ENCODE measurements at regions not wholly inside any gene's neighbourhood (a gene's known extent, or its start where the extent isn't known, plus 50 kb on each side); places are given as distances from the start of the nearest gene placed in this dataset.
A peak's percentile ranks its signal among the peaks of the same experiment; 100 is the strongest.
"Not testable (repeated sequence)": the region's sequence is repeated elsewhere in the genome, so short reads cannot be mapped to it uniquely, and the experiment has no call there.

GRCh38 chr5:4023091-4023752 is 427.6 kb downstream of the IRX1 start:
- ATAC-seq (ENCODE audit: poor library complexity): peak; percentile 68
- intact Hi-C loops (cut with DNase I): no loop called here
- DNase-seq: peak; percentile 76

GRCh38 chr5:4023753-4024335 is 428.2 kb downstream of the IRX1 start:
- DNase-seq (no peak), ATAC-seq (ENCODE audit: poor library complexity) (no peak)
- intact Hi-C loops (cut with DNase I): no loop called here

DNA sequence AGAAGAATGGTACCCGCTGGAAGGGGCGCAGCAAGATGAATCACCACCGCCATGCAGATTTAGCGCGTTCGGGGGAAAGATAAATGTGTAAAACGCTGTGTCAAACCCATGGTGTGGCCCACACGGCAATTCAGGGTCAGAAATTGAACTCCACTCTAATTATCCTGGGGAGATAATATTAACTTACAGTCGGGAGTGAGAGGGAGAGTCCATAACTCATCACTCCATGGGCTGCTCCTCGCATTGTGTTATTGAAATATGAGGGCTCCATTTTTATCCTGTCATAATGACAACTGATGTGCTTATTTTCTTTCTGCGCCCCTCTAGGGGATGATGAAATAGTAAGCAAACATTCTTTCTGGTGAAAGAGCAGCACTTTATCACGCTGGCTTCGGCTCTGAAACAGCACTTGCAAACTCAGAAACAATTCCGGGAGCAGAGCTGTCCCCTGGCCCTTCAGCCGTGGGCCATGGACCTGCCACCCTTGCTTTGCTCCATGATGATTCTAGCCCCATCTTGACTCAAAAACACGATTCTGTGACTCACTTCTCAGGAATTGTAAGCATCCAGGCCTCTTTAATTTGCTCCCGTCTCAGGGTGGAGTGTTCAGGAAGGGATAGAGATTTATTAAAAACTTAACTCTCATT is 431.6 kb downstream of the IRX1 start:
- peak; percentile 51 for ATAC-seq (ENCODE audit: poor library complexity)
- DNase-seq: no peak
- intact Hi-C loops (cut with DNase I): no loop called here

- no peak for DNase-seq
- ATAC-seq (ENCODE audit: poor library complexity): no peak
- intact Hi-C loops (cut with DNase I): no loop called here
These were observed 432.8 kb downstream of the IRX1 start for GRCh38 chr5:4028384-4028783.

- intact Hi-C loops (cut with DNase I); DNase-seq; ATAC-seq (ENCODE audit: poor library complexity): not testable (repeated sequence)
These were observed 437.9 kb downstream of the IRX1 start for GRCh38 chr5:4033546-4033945.

DNA sequence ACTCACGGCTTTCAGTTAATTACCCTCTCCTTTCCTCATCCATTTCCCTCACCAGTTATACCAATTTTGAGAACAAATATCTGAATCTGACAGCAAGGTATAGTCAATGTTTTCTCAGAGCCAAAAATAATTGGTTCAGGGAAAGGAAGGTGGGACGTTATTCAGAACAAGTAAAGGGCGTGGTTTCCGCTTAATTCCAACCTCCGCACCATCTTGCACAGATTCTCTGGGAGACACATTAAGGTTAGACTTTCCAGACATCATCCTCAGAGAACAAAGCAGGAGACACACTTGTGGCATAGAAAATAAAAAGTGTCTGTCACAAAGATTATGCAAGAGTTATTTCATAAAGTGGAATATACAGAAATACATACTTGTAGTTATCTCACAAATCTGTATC is 441.2 kb downstream of the IRX1 start:
- intact Hi-C loops (cut with DNase I): no loop called here
- DNase-seq: no peak
- ATAC-seq (ENCODE audit: poor library complexity): no peak

- intact Hi-C loops (cut with DNase I): no loop called here
- ATAC-seq (ENCODE audit: poor library complexity): no peak
- DNase-seq: no peak
These were observed 443.4 kb downstream of the IRX1 start for GRCh38 chr5:4038994-4039393.

DNA sequence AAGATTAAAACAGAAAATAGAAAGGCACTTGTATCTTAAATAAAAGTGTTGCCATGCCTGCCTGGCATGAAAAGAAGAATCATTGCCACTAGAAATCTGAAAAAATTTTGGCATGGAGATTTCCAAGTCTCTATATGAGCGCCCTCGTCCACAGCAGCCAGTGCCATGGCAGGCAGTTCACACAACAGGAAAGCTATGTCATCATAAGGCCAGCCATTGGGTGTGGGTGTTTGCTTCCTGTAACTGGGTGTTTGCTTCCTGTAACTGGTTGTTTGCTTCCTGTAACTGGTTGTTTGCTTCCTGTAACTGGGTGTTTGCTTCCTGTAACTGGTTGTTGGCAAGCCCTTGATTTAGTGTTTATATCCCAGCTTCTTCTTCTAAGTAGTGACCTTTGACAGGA is 446.7 kb downstream of the IRX1 start:
- peak; percentile 38 for DNase-seq
- intact Hi-C loops (cut with DNase I): no loop called here
- ATAC-seq (ENCODE audit: poor library complexity): peak; percentile 29

- DNase-seq: no peak
- no peak for ATAC-seq (ENCODE audit: poor library complexity)
- intact Hi-C loops (cut with DNase I): no loop called here
These were observed 447.5 kb downstream of the IRX1 start for GRCh38 chr5:4043135-4043534.

DNA sequence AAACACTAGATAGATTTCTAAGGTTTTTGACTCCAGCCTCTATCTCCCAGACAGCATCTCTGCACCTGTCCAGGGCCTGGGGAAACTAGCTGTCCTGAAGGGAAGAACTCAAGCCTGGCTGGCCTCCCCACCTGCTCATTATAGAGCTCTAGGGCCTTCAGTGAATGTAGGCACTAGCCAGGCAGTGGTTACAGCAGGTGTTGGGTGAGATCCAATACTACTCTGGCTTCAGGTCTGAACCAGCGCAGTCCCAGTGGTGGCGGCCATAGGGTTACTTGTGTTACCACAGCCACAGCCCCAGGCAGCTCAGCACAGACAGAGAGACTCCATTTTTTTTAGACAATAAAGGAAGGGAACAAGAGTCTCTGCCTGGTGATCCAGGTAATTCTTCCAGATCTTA is 449.2 kb downstream of the IRX1 start:
- intact Hi-C loops (cut with DNase I): no loop called here
- DNase-seq (no peak), ATAC-seq (ENCODE audit: poor library complexity) (no peak)

GRCh38 chr5:4048398-4048797 is 452.8 kb downstream of the IRX1 start:
- DNase-seq (no peak), ATAC-seq (ENCODE audit: poor library complexity) (peak; percentile 86)
- intact Hi-C loops (cut with DNase I): no loop called here

GRCh38 chr5:4050203-4050602 is 454.6 kb downstream of the IRX1 start:
- ATAC-seq (ENCODE audit: poor library complexity) (no peak), DNase-seq (no peak)
- intact Hi-C loops (cut with DNase I): no loop called here

DNA sequence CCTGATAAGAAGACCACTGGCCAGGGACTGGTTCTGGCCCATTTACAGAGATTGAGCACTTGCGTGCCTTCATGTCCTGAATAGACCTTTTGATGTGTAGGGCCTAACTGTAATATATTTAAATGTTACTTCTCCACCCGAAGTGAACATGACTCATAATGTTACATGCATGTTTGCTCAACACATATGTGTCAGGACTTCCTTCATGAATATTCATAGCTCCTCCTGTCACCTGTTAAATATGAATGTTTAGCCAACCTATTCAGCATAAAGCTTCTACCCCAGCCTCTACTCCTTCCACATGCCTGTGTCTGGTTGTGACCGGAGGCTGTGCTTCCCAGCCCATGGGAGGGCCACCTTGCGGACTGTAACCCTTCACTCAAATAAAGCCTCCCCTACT is 457.5 kb downstream of the IRX1 start:
- DNase-seq: no peak
- ATAC-seq (ENCODE audit: poor library complexity): no peak
- intact Hi-C loops (cut with DNase I): no loop called here

DNA sequence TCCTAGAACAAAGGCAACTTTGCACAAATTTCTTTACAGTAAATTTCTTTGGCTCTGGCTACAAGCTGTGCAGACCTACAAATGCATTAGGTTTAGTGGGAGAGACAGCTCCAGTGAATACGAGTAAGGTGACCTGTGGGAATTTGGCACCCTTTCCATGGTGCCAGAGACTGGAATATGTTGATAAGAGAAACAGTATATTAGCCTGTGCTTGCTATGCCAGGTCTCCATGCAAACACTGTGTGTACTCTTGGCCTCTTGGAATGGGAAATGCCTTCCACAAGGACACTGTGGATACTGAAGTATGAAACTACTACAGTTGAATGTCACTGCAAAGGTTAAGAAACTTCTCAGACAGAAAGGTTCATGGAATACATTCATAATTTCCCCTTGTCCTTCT is 458.5 kb downstream of the IRX1 start:
- intact Hi-C loops (cut with DNase I): no loop called here
- peak; percentile 80 for ATAC-seq (ENCODE audit: poor library complexity)
- DNase-seq: no peak

GRCh38 chr5:4058899-4059298 is 463.3 kb downstream of the IRX1 start:
- ATAC-seq (ENCODE audit: poor library complexity): peak; percentile 96
- peak; percentile 75 for DNase-seq
- intact Hi-C loops (cut with DNase I): no loop called here

GRCh38 chr5:4065472-4066320 is 470.1 kb downstream of the IRX1 start:
- intact Hi-C loops (cut with DNase I): no loop called here
- ATAC-seq (ENCODE audit: poor library complexity): peak; percentile 85
- no peak for DNase-seq

DNA sequence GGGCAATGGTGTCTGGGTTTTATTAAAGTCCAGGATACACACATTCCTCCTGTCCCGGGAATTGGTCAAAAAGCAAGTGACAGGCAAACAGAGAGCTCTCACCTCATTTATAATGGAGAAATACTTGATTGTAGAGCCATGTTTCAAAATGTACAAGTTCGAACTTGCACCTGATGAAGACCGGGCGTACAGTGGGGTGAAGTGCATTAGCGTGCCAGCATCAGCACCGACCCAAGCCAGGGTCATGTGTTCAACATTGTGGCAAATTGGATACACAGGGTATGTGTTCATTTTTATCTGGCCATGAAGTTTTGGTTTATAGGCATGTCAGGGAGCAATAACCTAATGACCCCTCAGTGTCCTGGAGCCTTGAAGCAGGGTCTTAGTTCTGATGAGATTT is 472.5 kb downstream of the IRX1 start:
- no peak for ATAC-seq (ENCODE audit: poor library complexity)

DNA sequence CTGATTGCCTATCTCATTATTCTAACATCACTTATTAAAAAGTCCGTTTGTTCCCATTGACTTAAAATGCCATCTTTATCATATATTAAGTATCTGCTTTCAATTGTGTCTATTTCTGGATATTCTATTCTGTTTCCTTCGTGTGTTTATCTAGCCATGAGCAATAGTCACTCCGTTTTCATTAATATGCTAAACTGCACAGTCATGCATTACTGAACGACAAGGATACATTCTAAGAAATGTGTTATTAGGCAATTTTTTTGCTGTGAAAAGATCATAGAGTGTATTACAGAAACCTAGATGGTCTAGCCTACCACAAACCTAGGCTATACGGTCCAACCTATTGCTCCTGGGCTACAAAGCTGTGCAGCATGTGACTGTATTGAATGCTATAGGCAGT is 482.9 kb downstream of the IRX1 start:
- DNase-seq (no peak), ATAC-seq (ENCODE audit: poor library complexity) (no peak)
- intact Hi-C loops (cut with DNase I): no loop called here

More for the DNA sequence above, 472.5 kb downstream of the IRX1 start:
- DNase-seq: no peak
- intact Hi-C loops (cut with DNase I): no loop called here

GRCh38 chr5:4079831-4080230 is 484.2 kb downstream of the IRX1 start:
- intact Hi-C loops (cut with DNase I): no loop called here
- DNase-seq (no peak), ATAC-seq (ENCODE audit: poor library complexity) (no peak)

GRCh38 chr5:4080370-4080769 is 484.7 kb downstream of the IRX1 start:
- intact Hi-C loops (cut with DNase I): no loop called here
- ATAC-seq (ENCODE audit: poor library complexity) (no peak), DNase-seq (no peak)
